Kidney (tissue), 13 donors: ENCODE measurements at regions not wholly inside any gene's neighbourhood (a gene's known extent, or its start where the extent isn't known, plus 50 kb on each side); places are given as distances from the start of the nearest gene placed in this dataset.

Experiments used
- DNase-seq, 5 donors: peaks; one replicate each; pipeline ENCODE4 v3.0.0-alpha.2; 2013 to 2020
- FAIRE-seq: peaks from 2 replicates; lab custom pipeline; 2012; peaks lifted over from hg19 to GRCh38; lab: Jason Lieb, UNC
- H3K27ac ChIP-seq, 2 donors: one replicate each; pipeline ENCODE4 v1.7.0; 2013; ENCODE audit warnings: low read depth in 2 of 2, low read length in 2 of 2, inconsistent platforms in 1 of 2
- H3K27me3 ChIP-seq: one replicate; pipeline ENCODE4 v1.7.1; 2013; ENCODE audit warnings: low read length, inconsistent platforms; ENCODE audit not compliant: control insufficient read depth, insufficient read depth
- H3K36me3 ChIP-seq, 3 donors: one replicate each; pipeline versions ENCODE4 v1.7.0 to v1.7.1; 2013; ENCODE audit warnings: low read length in 3 of 3, control low read depth in 1 of 3, inconsistent platforms in 1 of 3; ENCODE audit not compliant: insufficient read depth in 3 of 3, control insufficient read depth in 2 of 3
- H3K4me1 ChIP-seq, 3 donors: one replicate each; pipeline versions ENCODE4 v1.7.0 to v1.7.1; 2013; ENCODE audit warnings: low read length in 3 of 3, inconsistent platforms in 1 of 3, low read depth in 1 of 3; ENCODE audit not compliant: control insufficient read depth in 2 of 3, insufficient read depth in 2 of 3
- H3K4me3 ChIP-seq, 3 donors: one replicate each; pipeline versions ENCODE4 v1.7.0 to v1.8.1; 2013; ENCODE audit warnings: low read length in 3 of 3, control low read depth in 1 of 3, inconsistent platforms in 1 of 3
- H3K9ac ChIP-seq, 3 donors: one replicate each; pipeline versions ENCODE4 v1.7.0 to v1.7.1; 2013; ENCODE audit warnings: low read length in 3 of 3, control low read depth in 1 of 3, inconsistent platforms in 1 of 3
- H3K9me3 ChIP-seq, 3 donors: one replicate each; pipeline versions ENCODE4 v1.7.0 to v1.7.1; 2013; ENCODE audit warnings: low read length in 3 of 3, control low read depth in 1 of 3, inconsistent platforms in 1 of 3; ENCODE audit not compliant: control insufficient read depth in 2 of 3, insufficient read depth in 1 of 3
- CTCF ChIP-seq: IDR thresholded peaks from 3 replicates; pipeline ENCODE4 v1.5.1; 2012; ENCODE audit warnings: mild to moderate bottlenecking, moderate library complexity, borderline replicate concordance; ENCODE audit not compliant: insufficient read depth; ENCODE audit errors: extremely low read depth
- intact Hi-C: fragments of 100-400 bp; cut with DNase I; formaldehyde crosslinking; loops from one replicate; pipeline ENCODE4 v1.11.1; 2022
- donor health status: control.
- donor health status: control.
- donor health status: control.
- donor health status: control.
- donor health status: control.
- donor health status: DM: yes; HTN: yes; CAD: no.
- donor health status: Normal renal cell carcinoma (clear cell type).

GRCh38 chr13:38519229-38519911 is 167.5 kb upstream of the FREM2 start:
- intact Hi-C loops, result no loop called here
- Histone ChIP-seq H3K4me1 (peaks cover 0 to 2% (median 0%) of the 10 kb centered on the region in 3 donors), H3K9me3 (no peaks in the 10 kb centered on the region), H3K4me3 (no peak overlapping the region), H3K9ac (no peak overlapping the region), H3K27ac (no peak overlapping the region), H3K36me3 (no peaks in the 10 kb centered on the region), H3K27me3 (no peaks in the 10 kb centered on the region)
- no peak for TF ChIP-seq CTCF
- no peak for FAIRE-seq
- DNase-seq, result no peak

GRCh38 chr13:38520041-38520440 is 166.8 kb upstream of the FREM2 start:
- no peaks in the 10 kb centered on the region for H3K4me1 ChIP-seq
- H3K27me3 ChIP-seq, result no peaks in the 10 kb centered on the region
- no peaks in the 10 kb centered on the region for H3K9me3 ChIP-seq
- no peak for TF ChIP-seq CTCF
- no peak for FAIRE-seq
- H3K27ac ChIP-seq, result no peak overlapping the region
- no peak overlapping the region for H3K9ac ChIP-seq
- no peak for DNase-seq
- H3K4me3 ChIP-seq, result no peak overlapping the region
- intact Hi-C loops, result no loop called here
- no peaks in the 10 kb centered on the region for H3K36me3 ChIP-seq

- intact Hi-C loops, result no loop called here
Measured at GRCh38 chr13:38527140-38527539, 159.7 kb upstream of the FREM2 start.

More at GRCh38 chr13:38527140-38527539, 159.7 kb upstream of the FREM2 start:
- no peak for TF ChIP-seq CTCF
- H3K9ac ChIP-seq, result no peak overlapping the region
- no peak for FAIRE-seq
- no peaks in the 10 kb centered on the region for H3K27me3 ChIP-seq
- no peaks in the 10 kb centered on the region for H3K4me1 ChIP-seq
- no peaks in the 10 kb centered on the region for H3K36me3 ChIP-seq
- H3K4me3 ChIP-seq, result no peak overlapping the region
- DNase-seq, result no peak
- no peaks in the 10 kb centered on the region for H3K9me3 ChIP-seq
- H3K27ac ChIP-seq, result no peak overlapping the region
